C4-2B (cell line): ENCODE measurements at regions not wholly inside any gene's neighbourhood (a gene's known extent, or its start where the extent isn't known, plus 50 kb on each side); places are given as distances from the start of the nearest gene placed in this dataset.

Experiments used
- ZFX ChIP-seq: fragments of 450-650 bp; IDR thresholded peaks from 2 replicates; pipeline ENCODE4 v1.6.1; 2017
- TF ChIP-seq, protein P1 (sequence below): fragments of 450-650 bp; conservative IDR thresholded peaks from 2 replicates; pipeline ENCODE4 v1.5.1; 2017; ENCODE audit warnings: mild to moderate bottlenecking

DNA sequence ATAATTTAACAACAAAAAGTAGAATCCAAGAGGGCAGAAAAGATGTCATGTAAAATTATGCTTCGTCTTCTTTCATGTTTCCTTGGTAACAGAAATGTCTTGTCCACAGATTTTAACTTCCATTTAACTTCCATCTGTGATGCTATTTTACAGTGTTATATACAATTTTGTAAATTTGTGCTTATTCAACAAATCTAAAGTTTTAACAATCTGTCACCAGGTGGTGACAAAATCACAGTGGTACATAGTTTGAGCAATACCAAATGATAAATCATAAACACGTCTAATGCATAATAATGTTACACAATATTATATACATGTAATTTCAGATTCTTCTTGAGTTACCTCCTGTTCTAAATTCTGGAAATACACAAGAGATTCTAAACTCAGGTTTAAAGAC, 784.4 kb upstream of the CELF2 start:
- TF ChIP-seq, protein P1, sequence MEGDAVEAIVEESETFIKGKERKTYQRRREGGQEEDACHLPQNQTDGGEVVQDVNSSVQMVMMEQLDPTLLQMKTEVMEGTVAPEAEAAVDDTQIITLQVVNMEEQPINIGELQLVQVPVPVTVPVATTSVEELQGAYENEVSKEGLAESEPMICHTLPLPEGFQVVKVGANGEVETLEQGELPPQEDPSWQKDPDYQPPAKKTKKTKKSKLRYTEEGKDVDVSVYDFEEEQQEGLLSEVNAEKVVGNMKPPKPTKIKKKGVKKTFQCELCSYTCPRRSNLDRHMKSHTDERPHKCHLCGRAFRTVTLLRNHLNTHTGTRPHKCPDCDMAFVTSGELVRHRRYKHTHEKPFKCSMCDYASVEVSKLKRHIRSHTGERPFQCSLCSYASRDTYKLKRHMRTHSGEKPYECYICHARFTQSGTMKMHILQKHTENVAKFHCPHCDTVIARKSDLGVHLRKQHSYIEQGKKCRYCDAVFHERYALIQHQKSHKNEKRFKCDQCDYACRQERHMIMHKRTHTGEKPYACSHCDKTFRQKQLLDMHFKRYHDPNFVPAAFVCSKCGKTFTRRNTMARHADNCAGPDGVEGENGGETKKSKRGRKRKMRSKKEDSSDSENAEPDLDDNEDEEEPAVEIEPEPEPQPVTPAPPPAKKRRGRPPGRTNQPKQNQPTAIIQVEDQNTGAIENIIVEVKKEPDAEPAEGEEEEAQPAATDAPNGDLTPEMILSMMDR: peak; percentile 13
- TF ChIP-seq ZFX: no peak
